Heart left ventricle (tissue), 13 donors: ENCODE measurements at regions not wholly inside any gene's neighbourhood (a gene's known extent, or its start where the extent isn't known, plus 50 kb on each side); places are given as distances from the start of the nearest gene placed in this dataset.

Source experiments
- CTCF ChIP-seq, 12 donors: fragments of 200-600 bp; sonication (generic) in 4 of 12; IDR thresholded peaks; one replicate each; pipeline versions ENCODE4 v1.5.0 to v1.8.0; 2018 to 2022; ENCODE audit warnings: antibody characterized with exemption in 12 of 12, mild to moderate bottlenecking in 5 of 12
- POLR2A ChIP-seq, 2 donors: fragments of 450-650 bp; IDR thresholded peaks; one replicate each; pipeline ENCODE4 v1.6.1; 2017; ENCODE audit warnings: antibody characterized with exemption in 2 of 2, mild to moderate bottlenecking in 2 of 2, moderate library complexity in 2 of 2
- donor health status: ischemic (EF 13 %, LVEDD 7.1; RV severe dilation, severe dysfunction).
- donor health status: DM: no; HTN: yes; CAD: no.
- donor health status: DM: no; HTN: no; CAD: no.
- donor health status: ischemic (EF 25% LVEDD 6.9; RV normal size, moderate dysfunction).
- donor health status: ischemic (EF 25% LVEDD 5.7; RV mildly dilated, moderate dysfunction).
- donor health status: ischemic (EF 35%, LVEDD 5.7; RV mildly dilated, moderate dysfunction).
- donor health status: nonischemic (EF 11% LVEDD 7.7; RV severe dilation, severe dysfunction).
- donor health status: DM: yes; HTN: yes; CAD: no.
- donor health status: PGD.
- donor health status: ischemic (EF 29% LVEDD 5.4; RV normal size, mild dysfunction).
- donor health status: nonischemic (EF 23%, LVEDD 6.1; RV moderate dilation, normal function).

DNA sequence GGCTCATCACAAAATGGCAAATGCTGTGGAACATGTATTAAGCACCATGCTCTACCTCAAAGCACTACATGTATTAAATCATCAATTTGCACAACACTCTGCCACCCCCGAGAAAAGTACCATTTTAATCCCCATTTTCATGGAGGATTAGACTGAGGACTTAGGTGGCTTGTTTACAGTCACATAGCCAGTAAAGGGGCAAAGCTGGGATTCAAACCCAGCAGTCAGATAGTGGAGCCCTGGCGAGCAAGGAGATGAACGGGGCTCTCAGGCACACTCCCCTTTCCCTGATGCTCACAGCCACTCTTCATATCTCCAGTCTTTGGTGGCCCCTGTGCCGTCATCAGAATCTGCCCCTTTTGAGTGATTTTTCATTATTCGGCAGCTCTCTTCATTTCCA is 262.9 kb downstream of the DIRAS2 start:
- no peak for TF ChIP-seq POLR2A (IDR thresholded peaks at IDR 0.05)
- TF ChIP-seq CTCF (IDR thresholded peaks at IDR 0.05), result no peak
